GM12878 (cell line): ENCODE measurements at regions not wholly inside any gene's neighbourhood (a gene's known extent, or its start where the extent isn't known, plus 50 kb on each side); places are given as distances from the start of the nearest gene placed in this dataset.

Experiments used
- ATAC-seq: fragments of 200-7000 bp; cut with Tn5 transposase; 3 replicates; pipeline ENCODE4 v1.9.1; 2020; ENCODE audit warnings: mild to moderate bottlenecking, moderate library complexity
- BruUV-seq: library from RNA; stranded (reverse); fragments of 400-500 nt; replicated peaks from 2 replicates; lab custom pipeline; 2021; lab: Mats Ljungman, UMichigan
- CTCF ChIA-PET: fragments of 300-600 bp; sonication (Branson Sonifier 250); formaldehyde crosslinking; extraction: SDS; loops from one replicate; lab custom pipeline; 2021; ENCODE audit warnings: inconsistent platforms; lab: Yijun Ruan, JAX
- POLR2A ChIA-PET: fragments of 350-600 bp; formaldehyde crosslinking; extraction: SDS; loops from one replicate; lab custom pipeline; 2021; ENCODE audit warnings: inconsistent platforms; lab: Charles Lee
- RAD21 ChIA-PET: fragments of 300-600 bp; sonication (Branson Sonifier 250); formaldehyde crosslinking; loops from one replicate; lab custom pipeline; 2023; ENCODE audit warnings: antibody characterized with exemption; ENCODE audit not compliant: unreplicated experiment; lab: Charles Lee
- SMC1A ChIA-PET: fragments of 300-600 bp; sonication (Branson Sonifier 250); formaldehyde crosslinking; loops from one replicate; lab custom pipeline; 2023; ENCODE audit not compliant: unreplicated experiment, uncharacterized antibody; lab: Charles Lee
- DNase-seq: peaks from one replicate; pipeline ENCODE4 v3.0.0-alpha.2; 2011; ENCODE audit warnings: low read depth, low spot score
- FAIRE-seq: peaks from 3 replicates; lab custom pipeline; 2011; peaks lifted over from hg19 to GRCh38; lab: Jason Lieb, UNC
- H2AFZ ChIP-seq: 2 replicates; pipeline ENCODE4 v1.6.0; 2011; ENCODE audit warnings: low read depth, low read length, control low read depth; ENCODE audit not compliant: control insufficient read depth
- H3K27ac ChIP-seq: 2 replicates; pipeline ENCODE4 v1.5.1; 2011; ENCODE audit warnings: control low read depth; ENCODE audit not compliant: control insufficient read depth, insufficient read depth
- H3K27me3 ChIP-seq, 2 experiments: replicated peaks in 1 of 2; 2 replicates each; pipeline versions ENCODE4 v1.6.0 to v1.6.1; 2011; ENCODE audit warnings: low read length in 1 of 2; ENCODE audit not compliant: control insufficient read depth in 2 of 2, insufficient read depth in 2 of 2
- H3K36me3 ChIP-seq, 2 experiments: 2 replicates each; pipeline ENCODE4 v1.5.1; 2011; ENCODE audit warnings: low read length in 1 of 2; ENCODE audit not compliant: control insufficient read depth in 2 of 2, insufficient read depth in 2 of 2
- H3K4me1 ChIP-seq: 2 replicates; pipeline ENCODE4 v1.6.1; 2011; ENCODE audit warnings: mild to moderate bottlenecking, low read length, moderate library complexity, mixed read lengths; ENCODE audit not compliant: control insufficient read depth, insufficient read depth
- H3K4me2 ChIP-seq: 2 replicates; pipeline ENCODE4 v1.6.0; 2011; ENCODE audit warnings: control low read depth; ENCODE audit not compliant: control insufficient read depth, insufficient read depth
- H3K4me3 ChIP-seq: fragments of 200-600 bp; sonication (generic); 2 replicates; pipeline ENCODE4 v1.5.1; 2016
- H3K79me2 ChIP-seq: 2 replicates; pipeline ENCODE4 v1.6.0; 2011; ENCODE audit warnings: low read length; ENCODE audit not compliant: control insufficient read depth, insufficient read depth
- H3K9ac ChIP-seq: 2 replicates; pipeline ENCODE4 v1.8.0; 2011; ENCODE audit warnings: low read length, control low read depth, mixed read lengths; ENCODE audit not compliant: control insufficient read depth, insufficient read depth
- H3K9me3 ChIP-seq: replicated peaks from 3 replicates; pipeline ENCODE4 v1.5.1; 2011; ENCODE audit warnings: mild to moderate bottlenecking, low read length; ENCODE audit not compliant: control insufficient read depth, insufficient read depth
- H4K20me1 ChIP-seq: 2 replicates; pipeline ENCODE4 v1.6.0; 2011; ENCODE audit not compliant: control insufficient read depth, insufficient read depth
- ASH2L ChIP-seq: fragments of 300-600, 200-600 bp; sonication (generic); IDR thresholded peaks from 2 replicates; pipeline ENCODE4 v1.6.1; 2017; ENCODE audit warnings: low read depth, mild to moderate bottlenecking, borderline replicate concordance
- CHD1 ChIP-seq: IDR thresholded peaks from 2 replicates; pipeline ENCODE4 v1.6.1; 2012; ENCODE audit warnings: low read depth, low read length, improper control_type of control experiment
- EGR1 ChIP-seq, 2 experiments: IDR thresholded peaks; 1 replicate in 1 of 2; 2 replicates in 1 of 2; pipeline ENCODE4 v1.6.1; 2011 to 2012; ENCODE audit warnings: low read depth in 2 of 2, low read length in 2 of 2, borderline replicate concordance in 1 of 2, mild to moderate bottlenecking in 1 of 2, moderate library complexity in 1 of 2
- GATAD2B ChIP-seq: fragments of 450-650 bp; conservative IDR thresholded peaks from 2 replicates; pipeline ENCODE4 v1.6.1; 2017; ENCODE audit warnings: low read depth, mild to moderate bottlenecking, moderate library complexity
- HDAC6 ChIP-seq: fragments of 200-600 bp; sonication (generic); IDR thresholded peaks from one replicate; pipeline ENCODE4 v1.8.0; 2017; ENCODE audit warnings: antibody characterized with exemption; ENCODE audit not compliant: unreplicated experiment
- MXI1 ChIP-seq: fragments of 150-350 bp; IDR thresholded peaks from 2 replicates; pipeline ENCODE4 v1.6.1; 2011; ENCODE audit warnings: low read depth, mild to moderate bottlenecking, inconsistent platforms, low read length, improper control_type of control experiment
- NFXL1 ChIP-seq: fragments of 450-650 bp; IDR thresholded peaks from 2 replicates; pipeline ENCODE4 v1.6.1; 2017; ENCODE audit warnings: antibody characterized with exemption, mild to moderate bottlenecking, borderline replicate concordance
- POLR2A ChIP-seq: IDR thresholded peaks from 2 replicates; pipeline ENCODE4 v1.6.1; 2011; ENCODE audit warnings: low read depth, mild to moderate bottlenecking, low read length
- RAD51 ChIP-seq: fragments of 450-650 bp; IDR thresholded peaks from 2 replicates; pipeline ENCODE4 v1.6.1; 2016; ENCODE audit warnings: moderate library complexity, mild to moderate bottlenecking, inconsistent platforms
- RCOR1 ChIP-seq: conservative IDR thresholded peaks from 2 replicates; pipeline ENCODE4 v1.6.1; 2012; ENCODE audit warnings: low read depth, low read length, improper control_type of control experiment
- SMC3 ChIP-seq: IDR thresholded peaks from 2 replicates; pipeline ENCODE4 v1.6.1; 2011; ENCODE audit warnings: low read length, improper control_type of control experiment, borderline replicate concordance
- SREBF1 ChIP-seq: IDR thresholded peaks from 2 replicates; pipeline ENCODE4 v1.6.1; 2012; ENCODE audit warnings: mild to moderate bottlenecking, low read length
- TARDBP ChIP-seq: IDR thresholded peaks from 2 replicates; pipeline ENCODE4 v1.6.1; 2016; ENCODE audit warnings: borderline replicate concordance
- ZNF207 ChIP-seq: fragments of 450-650 bp; IDR thresholded peaks from 2 replicates; pipeline ENCODE4 v1.6.1; 2014; ENCODE audit warnings: antibody characterized with exemption, mild to moderate bottlenecking, borderline replicate concordance
- WGBS: methylation state at CpG from one replicate; pipeline ENCODE4 v1.1.6; 2016; ENCODE audit warnings: low lambda C conversion rate; ENCODE audit not compliant: insufficient replicate concordance, insufficient coverage; ENCODE audit errors: missing lambda C conversion rate; 5-methylcytosine and 5-hydroxymethylcytosine counted together
- in situ Hi-C: fragments of 300-500 bp; cut with MboI; formaldehyde crosslinking; loops from 9 replicates; pipeline ENCODE4 v1.14.3; 2018; ENCODE audit warnings: mixed read lengths
- intact Hi-C: fragments of 100-400 bp; cut with micrococcal nuclease; formaldehyde crosslinking; loops from one replicate; pipeline ENCODE4 v1.14.2; 2022; ENCODE audit not compliant: unreplicated experiment
- TF ChIP-seq, protein P1 (sequence below): fragments of 450-650 bp; formaldehyde crosslinking; IDR thresholded peaks from 2 replicates; pipeline ENCODE4 v1.4.0; 2022; ENCODE audit warnings: mild to moderate bottlenecking, moderate library complexity
- TF ChIP-seq, protein P2 (sequence below): IDR thresholded peaks from 2 replicates; pipeline ENCODE4 v1.6.1; 2012; ENCODE audit warnings: low read depth, low read length, improper control_type of control experiment
- TF ChIP-seq, protein P3 (sequence below): fragments of 450-650 bp; IDR thresholded peaks from 2 replicates; pipeline ENCODE4 v1.6.1; 2016; ENCODE audit warnings: mild to moderate bottlenecking

DNA sequence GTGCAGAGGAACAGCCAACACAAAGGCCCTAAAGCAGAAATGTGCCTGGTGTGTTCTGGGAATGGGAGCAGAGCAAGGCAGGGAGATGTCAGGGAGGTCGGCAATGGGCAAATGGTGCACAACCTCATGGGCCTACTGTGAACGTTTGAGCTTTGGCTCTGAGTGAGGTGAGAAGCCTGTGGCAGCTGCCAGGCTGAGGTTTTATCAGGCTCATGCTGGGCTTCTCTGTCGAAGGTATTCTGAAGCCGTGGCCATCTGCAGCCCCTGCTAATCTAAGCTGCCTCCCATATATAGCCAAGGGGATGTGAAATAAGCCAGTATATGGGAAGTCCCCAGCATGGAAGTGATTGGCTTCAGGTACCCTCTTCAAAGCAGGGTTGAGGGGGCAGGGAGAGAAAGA lies 193.3 kb downstream of the SLC4A3 start (continued):
- TF ChIP-seq, protein P1, sequence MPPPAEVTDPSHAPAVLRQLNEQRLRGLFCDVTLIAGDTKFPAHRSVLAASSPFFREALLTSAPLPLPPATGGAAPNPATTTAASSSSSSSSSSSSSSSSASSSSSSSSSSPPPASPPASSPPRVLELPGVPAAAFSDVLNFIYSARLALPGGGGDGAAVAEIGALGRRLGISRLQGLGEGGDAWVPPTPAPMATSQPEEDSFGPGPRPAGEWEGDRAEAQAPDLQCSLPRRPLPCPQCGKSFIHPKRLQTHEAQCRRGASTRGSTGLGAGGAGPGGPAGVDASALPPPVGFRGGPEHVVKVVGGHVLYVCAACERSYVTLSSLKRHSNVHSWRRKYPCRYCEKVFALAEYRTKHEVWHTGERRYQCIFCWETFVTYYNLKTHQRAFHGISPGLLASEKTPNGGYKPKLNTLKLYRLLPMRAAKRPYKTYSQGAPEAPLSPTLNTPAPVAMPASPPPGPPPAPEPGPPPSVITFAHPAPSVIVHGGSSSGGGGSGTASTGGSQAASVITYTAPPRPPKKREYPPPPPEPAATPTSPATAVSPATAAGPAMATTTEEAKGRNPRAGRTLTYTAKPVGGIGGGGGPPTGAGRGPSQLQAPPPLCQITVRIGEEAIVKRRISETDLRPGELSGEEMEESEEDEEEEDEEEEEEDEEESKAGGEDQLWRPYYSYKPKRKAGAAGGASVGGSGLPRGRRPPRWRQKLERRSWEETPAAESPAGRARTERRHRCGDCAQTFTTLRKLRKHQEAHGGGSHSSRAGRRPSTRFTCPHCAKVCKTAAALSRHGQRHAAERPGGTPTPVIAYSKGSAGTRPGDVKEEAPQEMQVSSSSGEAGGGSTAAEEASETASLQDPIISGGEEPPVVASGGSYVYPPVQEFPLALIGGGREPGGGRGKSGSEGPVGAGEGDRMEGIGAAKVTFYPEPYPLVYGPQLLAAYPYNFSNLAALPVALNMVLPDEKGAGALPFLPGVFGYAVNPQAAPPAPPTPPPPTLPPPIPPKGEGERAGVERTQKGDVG (CRISPR knock-in tag), result no peak
- TF ChIP-seq TARDBP (no peak), RCOR1 (no peak), SREBF1 (no peak), MXI1 (no peak), SMC3 (no peak), NFXL1 (no peak), ASH2L (no peak), GATAD2B (no peak)
- TF ChIP-seq, protein P2, sequence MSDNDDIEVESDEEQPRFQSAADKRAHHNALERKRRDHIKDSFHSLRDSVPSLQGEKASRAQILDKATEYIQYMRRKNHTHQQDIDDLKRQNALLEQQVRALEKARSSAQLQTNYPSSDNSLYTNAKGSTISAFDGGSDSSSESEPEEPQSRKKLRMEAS, result no peak

DNA sequence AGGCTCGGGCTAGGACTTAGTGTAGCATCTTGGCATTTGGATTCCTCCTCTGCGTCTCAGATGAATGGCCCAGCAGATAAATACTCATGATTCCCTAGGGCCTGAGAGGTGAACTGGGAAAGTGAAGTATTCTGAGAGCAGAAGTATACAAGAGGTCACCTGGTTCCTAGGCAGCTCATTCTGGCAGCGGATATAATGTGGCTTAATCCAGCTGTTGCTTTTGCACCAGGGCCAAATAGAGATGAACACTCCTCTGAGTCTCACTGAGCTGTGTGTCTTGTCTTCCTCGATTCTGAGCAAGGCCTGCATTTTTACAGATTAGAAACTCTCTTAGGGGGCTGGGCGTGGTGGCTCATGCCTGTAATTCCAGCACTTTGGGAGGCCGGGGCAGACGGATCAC lies 196.1 kb downstream of the SLC4A3 start:
- POLR2A ChIA-PET, result no interaction called here
- CTCF ChIA-PET, result no interaction called here
- Histone ChIP-seq H3K27ac (no peak overlapping the region), H3K4me3 (no peak overlapping the region), H3K9ac (no peak overlapping the region), H4K20me1 (no peaks in the 10 kb centered on the region), H3K27me3 (no peaks in the 10 kb centered on the region), H2AFZ (no peak overlapping the region), H3K9me3 (no peaks in the 10 kb centered on the region), H3K36me3 (no peaks in the 10 kb centered on the region), H3K4me1 (no peaks in the 10 kb centered on the region), H3K79me2 (no peaks in the 10 kb centered on the region), H3K4me2 (no peak overlapping the region)
- in situ Hi-C loops, result no loop called here
- ATAC-seq (no peak), DNase-seq (no peak), FAIRE-seq (no peak)
- SMC1A ChIA-PET, result interaction anchor here (1.2 to 1.4 kb wide), 2 partner anchors 12 to 13 kb away, joined by 3 to 4 read pairs; no protein-coding TSS in a partner anchor
- WGBS, result 13% methylated on average over 7 of the region's 7 CpGs
- RAD21 ChIA-PET, result no interaction called here
- BruUV-seq, result no TSS peak
- intact Hi-C loops, result no loop called here
- TF ChIP-seq POLR2A, result no peak
- no peak for TF ChIP-seq ZNF207
- no peak for TF ChIP-seq HDAC6
- TF ChIP-seq MXI1, result no peak
- TF ChIP-seq RAD51, result no peak
- TF ChIP-seq EGR1 (IDR thresholded peaks at IDR 0.05; ENCODE audit: borderline replicate concordance in 1 of 2, low read depth in 2 of 2, low read length in 2 of 2), result no peak
- TF ChIP-seq, protein P2, result no peak
- TF ChIP-seq, protein P3, sequence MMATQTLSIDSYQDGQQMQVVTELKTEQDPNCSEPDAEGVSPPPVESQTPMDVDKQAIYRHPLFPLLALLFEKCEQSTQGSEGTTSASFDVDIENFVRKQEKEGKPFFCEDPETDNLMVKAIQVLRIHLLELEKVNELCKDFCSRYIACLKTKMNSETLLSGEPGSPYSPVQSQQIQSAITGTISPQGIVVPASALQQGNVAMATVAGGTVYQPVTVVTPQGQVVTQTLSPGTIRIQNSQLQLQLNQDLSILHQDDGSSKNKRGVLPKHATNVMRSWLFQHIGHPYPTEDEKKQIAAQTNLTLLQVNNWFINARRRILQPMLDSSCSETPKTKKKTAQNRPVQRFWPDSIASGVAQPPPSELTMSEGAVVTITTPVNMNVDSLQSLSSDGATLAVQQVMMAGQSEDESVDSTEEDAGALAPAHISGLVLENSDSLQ, result no peak
- no peak for TF ChIP-seq CHD1
